Dedifferentiated amniotic fluid mesenchymal stem cell (primary cell): ENCODE measurements at regions not wholly inside any gene's neighbourhood (a gene's known extent, or its start where the extent isn't known, plus 50 kb on each side); places are given as distances from the start of the nearest gene placed in this dataset.

ENCODE experiments used
- DNase-seq: peaks from one replicate; pipeline ENCODE4 v3.0.0-alpha.2; 2016; ENCODE audit errors: extremely low spot score

GRCh38 chr4:163871078-163871477 lies 376.6 kb downstream of the TMA16 start:
- DNase-seq = no peak

- DNase-seq = no peak
Observed at GRCh38 chr4:163875327-163875726, 380.8 kb downstream of the TMA16 start.

- no peak for DNase-seq
Observed at GRCh38 chr4:163878336-163879121, 384.0 kb downstream of the TMA16 start.

- DNase-seq = no peak
Observed at GRCh38 chr4:163892417-163892816, 397.9 kb downstream of the TMA16 start.

GRCh38 chr4:163895378-163896005 lies 401.0 kb downstream of the TMA16 start:
- no peak for DNase-seq

- DNase-seq = no peak
Observed at GRCh38 chr4:163901319-163901718, 406.8 kb downstream of the TMA16 start.

GRCh38 chr4:163902417-163902816 lies 407.9 kb downstream of the TMA16 start:
- no peak for DNase-seq

GRCh38 chr4:163911891-163912290 lies 417.4 kb downstream of the TMA16 start:
- no peak for DNase-seq

- DNase-seq = no peak
Observed at GRCh38 chr4:163913571-163913970, 419.1 kb downstream of the TMA16 start.

GRCh38 chr4:163915896-163916295 lies 421.4 kb downstream of the TMA16 start:
- DNase-seq = no peak

- no peak for DNase-seq
Observed at GRCh38 chr4:163920426-163920825, 425.9 kb downstream of the TMA16 start.

GRCh38 chr4:163922302-163922701 lies 427.8 kb downstream of the TMA16 start:
- no peak for DNase-seq

GRCh38 chr4:163923092-163923491 lies 428.6 kb downstream of the TMA16 start:
- DNase-seq = no peak

GRCh38 chr4:163930086-163930485 lies 435.6 kb downstream of the TMA16 start:
- DNase-seq = no peak

GRCh38 chr4:163932504-163932903 lies 438.0 kb downstream of the TMA16 start:
- DNase-seq = no peak

GRCh38 chr4:163939597-163939996 lies 445.1 kb downstream of the TMA16 start:
- no peak for DNase-seq

- no peak for DNase-seq
Observed at GRCh38 chr4:163941221-163941905, 446.9 kb downstream of the TMA16 start.

GRCh38 chr4:163948920-163949455 lies 454.5 kb downstream of the TMA16 start:
- DNase-seq = no peak

GRCh38 chr4:163949976-163950601 lies 455.6 kb downstream of the TMA16 start:
- no peak for DNase-seq

GRCh38 chr4:163955288-163955687 lies 460.8 kb downstream of the TMA16 start:
- DNase-seq = no peak

- no peak for DNase-seq
Observed at GRCh38 chr4:163958751-163959150, 464.3 kb downstream of the TMA16 start.

- no peak for DNase-seq
Observed at GRCh38 chr4:163959932-163960331, 465.4 kb downstream of the TMA16 start.
